NCI-H1105 (cell line): ENCODE measurements at regions not wholly inside any gene's neighbourhood (a gene's known extent, or its start where the extent isn't known, plus 50 kb on each side); places are given as distances from the start of the nearest gene placed in this dataset.

ENCODE experiments used
- DNase-seq: peaks from one replicate; lab custom pipeline; 2025; lab: John Stamatoyannopoulos, UW

GRCh38 chr9:8262625-8263622, 463.3 kb upstream of the DMAC1 start:
- no peak for DNase-seq

GRCh38 chr9:8261737-8262136, 462.2 kb upstream of the DMAC1 start:
- DNase-seq: no peak

GRCh38 chr9:8259028-8259427, 459.4 kb upstream of the DMAC1 start:
- DNase-seq: no peak

GRCh38 chr9:8256880-8257279, 457.3 kb upstream of the DMAC1 start:
- no peak for DNase-seq

GRCh38 chr9:8255850-8256249, 456.3 kb upstream of the DMAC1 start:
- no peak for DNase-seq

GRCh38 chr9:8254541-8254940, 455.0 kb upstream of the DMAC1 start:
- no peak for DNase-seq

GRCh38 chr9:8252445-8252844, 452.9 kb upstream of the DMAC1 start:
- no peak for DNase-seq

- DNase-seq: no peak
Measured at GRCh38 chr9:8251566-8251965, 452.0 kb upstream of the DMAC1 start.

GRCh38 chr9:8244505-8245092, 445.0 kb upstream of the DMAC1 start:
- no peak for DNase-seq

- DNase-seq: no peak
Measured at GRCh38 chr9:8241201-8241600, 441.6 kb upstream of the DMAC1 start.

GRCh38 chr9:8237096-8237495, 437.5 kb upstream of the DMAC1 start:
- no peak for DNase-seq

- DNase-seq: no peak
Measured at GRCh38 chr9:8235489-8235888, 435.9 kb upstream of the DMAC1 start.

GRCh38 chr9:8234316-8234715, 434.7 kb upstream of the DMAC1 start:
- DNase-seq: no peak

- DNase-seq: no peak
Measured at GRCh38 chr9:8232726-8233125, 433.1 kb upstream of the DMAC1 start.

GRCh38 chr9:8229226-8229625, 429.6 kb upstream of the DMAC1 start:
- DNase-seq: no peak

- no peak for DNase-seq
Measured at GRCh38 chr9:8224381-8224801, 424.8 kb upstream of the DMAC1 start.

- DNase-seq: no peak
Measured at GRCh38 chr9:8223861-8224260, 424.3 kb upstream of the DMAC1 start.

GRCh38 chr9:8221462-8221861, 421.9 kb upstream of the DMAC1 start:
- no peak for DNase-seq

- no peak for DNase-seq
Measured at GRCh38 chr9:8208465-8208864, 408.9 kb upstream of the DMAC1 start.

- DNase-seq: no peak
Measured at GRCh38 chr9:8207596-8207995, 408.0 kb upstream of the DMAC1 start.

- no peak for DNase-seq
Measured at GRCh38 chr9:8206720-8207119, 407.1 kb upstream of the DMAC1 start.

- DNase-seq: no peak
Measured at GRCh38 chr9:8205576-8205975, 406.0 kb upstream of the DMAC1 start.

- no peak for DNase-seq
Measured at GRCh38 chr9:8189881-8190280, 390.3 kb upstream of the DMAC1 start.
